K562 (cell line): ENCODE measurements at regions not wholly inside any gene's neighbourhood (a gene's known extent, or its start where the extent isn't known, plus 50 kb on each side); places are given as distances from the start of the nearest gene placed in this dataset.
A peak's percentile ranks its signal among the peaks of the same experiment; 100 is the strongest.

Source experiments
- ATF2 ChIP-seq: sonication (generic); formaldehyde crosslinking; IDR thresholded peaks from 2 replicates; pipeline ENCODE4 v1.8.1; 2022; ENCODE audit warnings: missing genetic modification reagents
- DIDO1 ChIP-seq: fragments of 450-650 bp; IDR thresholded peaks from 2 replicates; pipeline ENCODE4 v1.6.1; 2016; ENCODE audit warnings: low read depth, missing biosample characterization, missing genetic modification characterization
- GATAD2B ChIP-seq: fragments of 450-650 bp; IDR thresholded peaks from 2 replicates; pipeline ENCODE4 v1.6.1; 2017; ENCODE audit warnings: mild to moderate bottlenecking, borderline replicate concordance
- IRF2 ChIP-seq: sonication (generic); formaldehyde crosslinking; IDR thresholded peaks from 2 replicates; pipeline ENCODE4 v1.8.1; 2022; ENCODE audit warnings: mild to moderate bottlenecking, missing genetic modification reagents
- SIN3B ChIP-seq: fragments of 450-650 bp; IDR thresholded peaks from 2 replicates; pipeline ENCODE4 v1.6.1; 2017; ENCODE audit warnings: low read depth, mild to moderate bottlenecking, moderate library complexity
- TF ChIP-seq, protein P1 (sequence below): conservative IDR thresholded peaks from 2 replicates; pipeline ENCODE4 v1.6.1; 2011; ENCODE audit warnings: low read depth, mild to moderate bottlenecking, low read length; ENCODE audit not compliant: control insufficient read depth
- TF ChIP-seq, protein P2 (sequence below): IDR thresholded peaks from 3 replicates; pipeline ENCODE4 v1.6.1; 2011; ENCODE audit warnings: borderline replicate concordance, mild to moderate bottlenecking, moderate library complexity; ENCODE audit not compliant: insufficient read length; ENCODE audit errors: extremely low read depth

- TF ChIP-seq, protein P1, sequence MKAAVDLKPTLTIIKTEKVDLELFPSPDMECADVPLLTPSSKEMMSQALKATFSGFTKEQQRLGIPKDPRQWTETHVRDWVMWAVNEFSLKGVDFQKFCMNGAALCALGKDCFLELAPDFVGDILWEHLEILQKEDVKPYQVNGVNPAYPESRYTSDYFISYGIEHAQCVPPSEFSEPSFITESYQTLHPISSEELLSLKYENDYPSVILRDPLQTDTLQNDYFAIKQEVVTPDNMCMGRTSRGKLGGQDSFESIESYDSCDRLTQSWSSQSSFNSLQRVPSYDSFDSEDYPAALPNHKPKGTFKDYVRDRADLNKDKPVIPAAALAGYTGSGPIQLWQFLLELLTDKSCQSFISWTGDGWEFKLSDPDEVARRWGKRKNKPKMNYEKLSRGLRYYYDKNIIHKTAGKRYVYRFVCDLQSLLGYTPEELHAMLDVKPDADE, result 0 out of 2 replicates have a peak, but pooled peaks have one; percentile 37
- TF ChIP-seq DIDO1 (tag) (no peak), GATAD2B (no peak), SIN3B (0 out of 2 replicates have a peak, but pooled peaks have one; percentile 18), ATF2 (CRISPR knock-in tag) (peak; percentile 70), IRF2 (peak; percentile 60)
- TF ChIP-seq, protein P2, sequence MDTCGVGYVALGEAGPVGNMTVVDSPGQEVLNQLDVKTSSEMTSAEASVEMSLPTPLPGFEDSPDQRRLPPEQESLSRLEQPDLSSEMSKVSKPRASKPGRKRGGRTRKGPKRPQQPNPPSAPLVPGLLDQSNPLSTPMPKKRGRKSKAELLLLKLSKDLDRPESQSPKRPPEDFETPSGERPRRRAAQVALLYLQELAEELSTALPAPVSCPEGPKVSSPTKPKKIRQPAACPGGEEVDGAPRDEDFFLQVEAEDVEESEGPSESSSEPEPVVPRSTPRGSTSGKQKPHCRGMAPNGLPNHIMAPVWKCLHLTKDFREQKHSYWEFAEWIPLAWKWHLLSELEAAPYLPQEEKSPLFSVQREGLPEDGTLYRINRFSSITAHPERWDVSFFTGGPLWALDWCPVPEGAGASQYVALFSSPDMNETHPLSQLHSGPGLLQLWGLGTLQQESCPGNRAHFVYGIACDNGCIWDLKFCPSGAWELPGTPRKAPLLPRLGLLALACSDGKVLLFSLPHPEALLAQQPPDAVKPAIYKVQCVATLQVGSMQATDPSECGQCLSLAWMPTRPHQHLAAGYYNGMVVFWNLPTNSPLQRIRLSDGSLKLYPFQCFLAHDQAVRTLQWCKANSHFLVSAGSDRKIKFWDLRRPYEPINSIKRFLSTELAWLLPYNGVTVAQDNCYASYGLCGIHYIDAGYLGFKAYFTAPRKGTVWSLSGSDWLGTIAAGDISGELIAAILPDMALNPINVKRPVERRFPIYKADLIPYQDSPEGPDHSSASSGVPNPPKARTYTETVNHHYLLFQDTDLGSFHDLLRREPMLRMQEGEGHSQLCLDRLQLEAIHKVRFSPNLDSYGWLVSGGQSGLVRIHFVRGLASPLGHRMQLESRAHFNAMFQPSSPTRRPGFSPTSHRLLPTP, result no peak
- TF ChIP-seq, all 486 proteins: peak for 9
Observed at GRCh38 chr22:22786301-22787115, 101.1 kb upstream of the IGLL5 start (continued).
